ENCODE measurements at regions not wholly inside any gene's neighbourhood (a gene's known extent, or its start where the extent isn't known, plus 50 kb on each side); places are given as distances from the start of the nearest gene placed in this dataset.

GRCh38 chr11:134730101-134730500 lies 318.1 kb upstream of the B3GAT1 start:
- TF ChIP-seq, protein P1, sequence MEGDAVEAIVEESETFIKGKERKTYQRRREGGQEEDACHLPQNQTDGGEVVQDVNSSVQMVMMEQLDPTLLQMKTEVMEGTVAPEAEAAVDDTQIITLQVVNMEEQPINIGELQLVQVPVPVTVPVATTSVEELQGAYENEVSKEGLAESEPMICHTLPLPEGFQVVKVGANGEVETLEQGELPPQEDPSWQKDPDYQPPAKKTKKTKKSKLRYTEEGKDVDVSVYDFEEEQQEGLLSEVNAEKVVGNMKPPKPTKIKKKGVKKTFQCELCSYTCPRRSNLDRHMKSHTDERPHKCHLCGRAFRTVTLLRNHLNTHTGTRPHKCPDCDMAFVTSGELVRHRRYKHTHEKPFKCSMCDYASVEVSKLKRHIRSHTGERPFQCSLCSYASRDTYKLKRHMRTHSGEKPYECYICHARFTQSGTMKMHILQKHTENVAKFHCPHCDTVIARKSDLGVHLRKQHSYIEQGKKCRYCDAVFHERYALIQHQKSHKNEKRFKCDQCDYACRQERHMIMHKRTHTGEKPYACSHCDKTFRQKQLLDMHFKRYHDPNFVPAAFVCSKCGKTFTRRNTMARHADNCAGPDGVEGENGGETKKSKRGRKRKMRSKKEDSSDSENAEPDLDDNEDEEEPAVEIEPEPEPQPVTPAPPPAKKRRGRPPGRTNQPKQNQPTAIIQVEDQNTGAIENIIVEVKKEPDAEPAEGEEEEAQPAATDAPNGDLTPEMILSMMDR (IDR thresholded peaks at IDR 0.05; ENCODE audit: insufficient read depth, low read depth, low read length) = no peak
- TF ChIP-seq EZH2 (IDR thresholded peaks at IDR 0.05; ENCODE audit: insufficient read depth, low read length) = no peak

All from astrocyte (in vitro differentiated cells and primary cell).